ENCODE measurements at regions not wholly inside any gene's neighbourhood (a gene's known extent, or its start where the extent isn't known, plus 50 kb on each side); places are given as distances from the start of the nearest gene placed in this dataset.

GRCh38 chr6:104022126-104022525, 837.6 kb downstream of the HACE1 start:
- TF ChIP-seq POLR2A (IDR thresholded peaks at IDR 0.05) (no peak), CTCF (IDR thresholded peaks at IDR 0.05) (no peak)
